HG02798 (cell line): ENCODE measurements at regions not wholly inside any gene's neighbourhood (a gene's known extent, or its start where the extent isn't known, plus 50 kb on each side); places are given as distances from the start of the nearest gene placed in this dataset.

ENCODE experiments used
- ATAC-seq: cut with Tn5 transposase; IDR thresholded peaks from one replicate; pipeline ENCODE4 v1.9.1; 2021; ENCODE audit warnings: mild to moderate bottlenecking; ENCODE audit not compliant: unreplicated experiment, poor library complexity

DNA sequence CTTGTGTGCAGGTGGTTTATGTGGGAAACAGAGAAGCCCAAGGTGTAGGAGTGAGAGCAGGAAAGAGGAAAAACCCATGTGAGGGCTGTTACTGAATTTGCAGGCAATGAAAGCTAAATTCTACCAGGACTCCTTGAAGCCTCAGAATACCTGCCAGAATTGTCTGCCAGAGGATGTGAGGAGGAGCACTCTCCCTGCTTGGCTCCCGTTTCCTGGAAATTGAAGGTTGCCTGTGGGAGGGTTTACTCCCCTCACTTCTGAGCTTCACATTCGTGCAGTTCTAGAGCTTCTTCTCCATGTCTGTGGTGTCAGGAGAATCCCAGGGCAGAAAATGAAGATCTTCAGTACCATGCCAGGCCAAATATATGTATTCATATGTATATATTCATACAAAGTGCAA, 220.8 kb upstream of the ZP4 start:
- no peak for ATAC-seq

DNA sequence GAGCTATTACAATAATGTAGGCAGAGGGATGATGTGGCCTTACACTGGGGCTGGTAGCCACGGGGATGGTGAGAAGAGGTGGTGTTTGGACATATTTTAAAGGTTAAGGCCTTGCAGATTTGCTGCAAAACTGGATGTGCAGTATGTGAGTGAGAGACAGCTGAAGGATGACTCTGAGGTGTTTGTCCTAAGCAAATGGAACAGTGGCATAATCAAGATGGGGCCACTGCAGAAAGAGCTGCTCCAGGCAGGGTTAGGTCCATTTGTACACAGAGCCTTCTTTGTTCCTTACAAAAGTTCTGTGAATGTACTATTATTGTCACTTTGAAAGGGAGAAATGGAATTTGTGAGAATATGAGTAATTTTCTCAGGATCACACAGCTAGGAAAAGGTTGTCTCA, 220.4 kb upstream of the ZP4 start:
- no peak for ATAC-seq

- ATAC-seq, result no peak
Measured at GRCh38 chr1:238108417-238108816, 217.7 kb upstream of the ZP4 start.

- ATAC-seq, result no peak
Measured at GRCh38 chr1:238107322-238107721, 216.6 kb upstream of the ZP4 start.

GRCh38 chr1:238104752-238105151, 214.0 kb upstream of the ZP4 start:
- ATAC-seq, result no peak

GRCh38 chr1:238101923-238102322, 211.2 kb upstream of the ZP4 start:
- no peak for ATAC-seq

DNA sequence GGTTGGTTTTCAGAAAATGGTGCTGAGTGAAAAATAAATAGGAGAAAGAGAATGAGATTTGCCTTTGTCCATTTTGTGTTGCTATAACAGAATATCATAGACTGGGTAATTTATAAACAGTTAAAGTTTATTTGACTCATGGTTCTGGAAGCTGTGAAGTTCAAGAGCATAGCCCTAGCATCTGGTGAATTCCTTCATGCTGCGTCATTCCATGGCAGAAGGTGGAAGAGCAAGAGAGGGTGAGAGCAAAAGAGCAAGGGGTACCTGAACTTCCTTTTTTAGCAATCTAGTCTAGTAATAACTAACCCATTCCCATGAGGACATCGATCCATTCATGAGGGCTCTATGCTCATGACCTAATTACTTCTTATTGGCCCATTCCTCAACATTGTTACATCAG, 209.1 kb upstream of the ZP4 start:
- ATAC-seq, result no peak

- ATAC-seq, result no peak
Measured at GRCh38 chr1:238089615-238090014, 198.9 kb upstream of the ZP4 start.

DNA sequence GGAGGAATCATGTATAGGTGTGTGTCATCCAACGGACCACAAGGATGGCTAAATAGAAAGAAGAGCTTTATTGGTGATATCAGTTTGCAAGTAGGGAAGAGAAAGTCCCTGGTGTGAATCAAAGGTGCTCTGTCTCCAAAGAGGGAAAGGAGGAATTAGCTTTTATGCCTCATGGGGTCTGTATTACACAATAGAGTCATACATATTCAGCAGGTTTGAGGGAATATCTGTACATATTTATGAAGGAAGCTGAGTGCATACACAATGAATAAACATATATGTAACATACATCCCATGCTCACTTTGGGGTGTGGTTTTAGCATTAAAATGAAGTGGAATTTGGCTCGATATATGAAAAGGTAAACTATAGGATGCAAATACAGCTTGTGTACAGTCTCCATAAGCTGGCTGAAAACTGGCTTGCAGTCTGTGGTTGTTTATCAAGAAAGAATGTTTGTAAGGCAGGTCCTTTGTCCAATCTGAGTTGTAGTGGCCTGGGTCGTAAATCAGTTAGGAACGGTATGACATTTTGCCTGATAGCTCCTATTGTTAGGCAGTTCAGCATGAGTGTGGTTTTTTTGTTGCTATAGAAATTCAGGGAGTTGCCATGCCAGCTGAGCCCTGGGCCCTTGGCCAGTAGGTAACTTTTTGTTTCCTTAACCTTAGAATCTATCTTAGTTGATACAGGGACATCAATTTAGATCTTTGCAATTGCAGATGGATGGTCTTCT, 198.0 kb upstream of the ZP4 start:
- no peak for ATAC-seq

DNA sequence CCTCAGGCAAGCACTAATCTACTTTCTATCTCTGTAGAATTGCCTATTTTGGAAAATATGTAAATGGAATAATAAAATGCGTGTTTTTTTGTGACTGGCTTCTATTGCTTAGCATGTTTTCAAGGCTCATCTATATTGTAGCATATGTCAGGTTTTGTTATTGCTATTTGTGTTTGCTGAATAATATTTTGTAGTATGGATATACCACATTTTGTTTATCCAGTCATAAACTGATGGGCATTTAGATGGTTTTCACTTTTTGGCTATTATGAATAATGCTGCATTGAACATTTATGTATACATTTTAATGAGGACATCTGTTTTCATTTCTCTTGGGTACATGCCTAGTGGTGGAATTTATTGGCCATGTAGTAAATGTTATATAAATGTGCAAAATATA, 183.3 kb upstream of the ZP4 start:
- no peak for ATAC-seq

- no peak for ATAC-seq
Measured at GRCh38 chr1:238071061-238071460, 180.3 kb upstream of the ZP4 start.

DNA sequence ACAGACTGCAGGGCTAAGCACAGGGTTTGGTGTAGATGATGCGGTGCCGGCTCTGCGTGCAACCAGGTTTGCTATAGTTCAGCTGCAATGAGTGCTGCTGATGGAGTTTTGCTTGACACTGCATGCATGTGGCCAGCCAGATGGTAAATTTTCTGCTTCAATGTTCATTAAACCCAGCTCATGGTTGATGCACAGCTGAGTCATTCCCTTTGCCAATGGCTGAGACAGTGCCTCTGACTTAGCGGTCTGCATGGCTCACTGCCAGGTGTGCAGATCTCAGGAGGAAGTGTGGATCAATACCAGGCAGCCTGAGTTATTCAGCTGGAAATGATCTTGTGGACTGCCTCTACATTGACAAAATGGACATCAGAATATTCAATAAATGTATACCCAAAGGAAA, 172.7 kb upstream of the ZP4 start:
- no peak for ATAC-seq

DNA sequence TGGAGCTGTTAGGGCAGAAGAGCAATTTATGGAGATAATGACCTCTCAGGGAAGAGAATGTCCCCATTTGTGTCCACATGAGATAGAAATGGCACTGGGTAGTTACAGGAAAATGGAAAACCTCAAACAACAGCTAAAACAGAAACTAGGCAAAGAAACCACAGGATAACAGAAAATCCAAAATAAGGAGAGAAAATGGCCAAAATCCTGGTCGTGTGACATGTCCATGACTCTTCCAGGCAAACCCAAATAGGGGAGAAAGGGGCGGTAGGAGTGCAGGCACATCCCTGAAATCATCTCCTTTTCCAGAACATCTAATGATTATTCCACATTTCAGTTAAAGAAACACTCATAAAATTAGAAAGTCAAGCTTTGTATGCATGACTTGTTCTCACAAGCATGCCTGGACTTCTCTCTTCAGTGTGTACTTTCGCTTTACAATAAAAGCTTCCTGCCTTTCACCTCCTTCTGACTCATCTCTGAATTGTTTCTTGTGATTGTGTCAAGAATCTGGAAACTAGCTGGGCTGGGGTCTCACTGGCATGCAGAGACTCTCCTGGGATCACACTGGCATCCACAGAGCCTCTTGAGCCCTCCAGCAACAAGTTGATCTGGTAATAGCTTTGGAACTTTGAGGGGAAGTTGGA, 171.4 kb upstream of the ZP4 start:
- no peak for ATAC-seq

DNA sequence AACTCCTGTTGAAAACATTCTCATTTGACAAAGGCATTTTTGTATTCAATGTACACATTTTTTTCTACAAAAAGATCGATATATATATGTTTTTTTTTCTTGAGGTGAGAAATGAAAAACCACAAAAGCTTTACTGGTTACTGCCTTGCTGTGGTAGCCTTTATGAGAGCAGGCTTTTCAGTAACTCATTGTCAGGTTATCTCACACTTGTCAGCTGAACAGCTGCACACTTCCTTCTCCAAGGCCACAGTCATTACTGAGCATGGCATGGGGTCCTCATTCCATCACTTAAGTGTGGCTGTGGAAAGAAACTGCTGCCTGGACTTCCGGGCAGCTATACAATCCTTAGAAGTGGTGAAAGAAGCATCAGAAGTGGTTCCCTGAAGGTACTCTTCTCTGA, 169.3 kb upstream of the ZP4 start:
- ATAC-seq, result peak; percentile 52

DNA sequence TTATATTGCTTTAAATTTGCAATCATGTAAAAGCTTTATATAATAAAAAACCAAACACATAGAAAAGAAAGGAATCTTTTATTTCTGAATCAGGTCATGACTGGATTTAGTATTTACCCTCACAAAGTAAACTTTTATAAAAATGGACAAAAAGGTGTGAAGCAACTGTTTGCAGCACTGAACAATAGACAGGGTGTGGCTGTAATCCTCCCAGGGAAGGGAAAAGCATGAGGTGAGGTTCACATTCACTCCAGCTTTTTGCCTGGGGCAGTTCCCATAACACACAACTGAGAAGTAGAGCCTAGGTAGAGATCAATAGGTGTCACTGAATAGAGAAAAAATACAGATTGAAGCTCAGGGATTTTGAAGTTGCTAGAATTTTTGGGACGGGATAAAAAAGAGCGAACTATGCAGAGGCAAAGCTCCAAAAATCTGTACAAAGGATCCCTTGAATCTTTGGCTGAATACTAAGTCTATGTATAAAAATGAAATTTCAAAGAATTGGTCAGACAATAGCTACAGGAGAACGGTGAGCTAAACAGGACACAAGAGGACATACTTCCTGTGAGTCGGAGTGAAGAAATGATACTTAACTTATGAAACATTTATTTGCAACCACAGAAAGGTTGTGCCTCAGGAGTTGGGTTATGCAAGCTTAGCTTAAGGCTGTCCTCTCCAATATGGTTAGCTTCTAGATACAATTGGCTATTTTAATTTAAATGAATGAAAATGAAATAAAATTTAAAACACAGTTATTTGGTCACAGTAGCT, 162.0 kb upstream of the ZP4 start:
- ATAC-seq, result no peak

- no peak for ATAC-seq
Measured at GRCh38 chr1:238029126-238029525, 138.4 kb upstream of the ZP4 start.

DNA sequence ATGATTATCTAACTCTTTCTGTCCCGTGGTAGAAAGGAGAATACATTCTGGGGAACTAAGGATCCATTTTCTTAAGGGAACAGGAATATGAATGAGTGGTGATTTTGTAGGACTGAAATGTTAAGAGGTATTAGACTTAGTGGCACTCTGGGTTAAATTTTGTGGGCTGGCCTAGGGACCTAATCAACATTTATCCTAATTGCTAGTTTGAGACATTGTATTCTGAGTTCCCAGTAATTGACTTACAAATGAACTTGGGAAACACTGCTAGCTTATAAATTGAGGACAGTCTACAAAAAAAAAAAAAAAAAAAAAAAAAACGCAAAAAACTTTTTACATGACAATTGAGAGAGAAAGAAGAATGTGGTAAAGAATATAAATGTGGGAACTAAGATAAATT, 136.6 kb upstream of the ZP4 start:
- ATAC-seq, result no peak

DNA sequence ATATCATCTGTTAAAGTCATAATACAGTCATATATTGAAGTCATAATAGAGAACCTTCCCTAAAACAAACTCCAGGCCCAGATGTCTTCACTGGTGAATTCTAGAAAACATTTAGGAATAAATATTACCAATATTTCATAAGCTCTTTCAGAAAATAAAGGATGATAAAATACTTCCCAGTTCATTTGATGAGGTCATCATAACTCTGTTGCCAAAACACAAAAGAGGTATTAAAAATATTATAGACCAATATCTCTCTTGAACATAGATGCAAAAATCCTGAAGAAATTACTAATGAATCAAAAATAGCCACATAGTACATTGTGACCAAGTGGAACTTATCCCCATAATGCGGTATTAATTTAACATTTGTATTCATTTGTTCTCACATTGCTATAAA, 132.4 kb upstream of the ZP4 start:
- no peak for ATAC-seq

GRCh38 chr1:238018214-238018613, 127.5 kb upstream of the ZP4 start:
- ATAC-seq, result no peak

DNA sequence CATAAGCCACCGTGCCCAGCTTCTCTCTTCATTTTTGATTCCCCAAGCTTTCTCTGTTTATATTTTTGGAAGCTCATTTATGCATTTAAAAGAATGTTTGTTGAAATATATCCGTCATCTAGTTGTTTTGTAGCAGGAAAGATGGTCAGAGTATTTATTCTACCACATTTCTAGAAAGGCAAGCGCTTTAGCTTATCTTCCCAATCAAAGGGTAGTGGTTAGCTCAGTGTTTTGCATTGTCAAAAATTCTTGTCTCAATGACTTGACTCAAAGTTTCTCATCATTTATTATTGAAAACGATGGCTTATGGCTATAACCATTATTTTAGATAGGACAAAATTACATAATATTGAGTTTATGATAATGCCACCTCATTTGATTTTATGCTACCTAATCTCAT, 116.1 kb upstream of the ZP4 start:
- ATAC-seq, result no peak

DNA sequence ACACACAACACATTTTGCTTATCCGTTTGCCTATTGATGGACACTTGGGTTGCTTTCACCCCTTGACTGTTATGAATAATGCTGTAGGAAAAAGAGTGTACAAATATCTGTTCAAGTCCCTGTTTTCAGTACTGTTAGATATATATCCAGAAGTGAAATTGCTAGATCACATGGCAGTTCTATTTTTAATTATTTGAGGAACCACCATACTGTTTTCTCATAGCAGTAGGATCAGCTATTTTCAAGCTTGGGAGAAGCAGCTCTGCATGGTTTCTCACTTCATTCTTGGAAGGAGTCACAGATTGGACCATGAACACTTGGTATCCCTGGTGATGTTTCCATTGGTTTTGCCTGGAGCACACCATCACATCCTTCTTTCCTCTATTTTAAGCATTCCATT, 114.4 kb upstream of the ZP4 start:
- ATAC-seq, result no peak

DNA sequence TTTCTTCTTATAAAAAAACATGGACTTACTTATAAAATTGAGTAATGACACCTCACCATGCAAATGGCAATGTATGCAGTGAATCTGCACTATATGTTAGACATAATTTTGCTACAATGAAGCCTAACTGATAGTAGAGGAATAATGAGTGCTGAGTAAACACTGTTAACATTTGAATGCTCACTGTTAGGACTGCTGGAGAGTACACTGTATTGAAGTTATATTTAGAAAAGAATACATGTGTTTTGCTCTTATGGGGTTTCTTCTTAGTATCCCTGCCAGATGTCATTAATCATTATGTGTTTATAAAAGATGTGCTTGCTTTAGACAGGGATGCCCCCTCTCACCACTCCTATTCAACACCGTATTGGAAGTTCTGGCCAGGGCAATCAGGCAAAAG, 111.1 kb upstream of the ZP4 start:
- no peak for ATAC-seq
